Neuronal stem cell (in vitro differentiated cells): ENCODE measurements at regions not wholly inside any gene's neighbourhood (a gene's known extent, or its start where the extent isn't known, plus 50 kb on each side); places are given as distances from the start of the nearest gene placed in this dataset.
"Not testable (repeated sequence)": the region's sequence is repeated elsewhere in the genome, so short reads cannot be mapped to it uniquely, and the experiment has no call there.

Source experiments
- DNase-seq: peaks from one replicate; pipeline ENCODE4 v3.0.0-alpha.2; 2013; ENCODE audit warnings: low spot score
- H2AFZ ChIP-seq: one replicate; pipeline ENCODE4 v1.6.1; 2013; ENCODE audit warnings: mild to moderate bottlenecking, low read length, inconsistent platforms
- H2AK5ac ChIP-seq: 2 replicates; pipeline ENCODE4 v1.6.1; 2013; ENCODE audit warnings: low read depth, mild to moderate bottlenecking, inconsistent platforms, low read length, moderate library complexity, mixed read lengths
- H2BK120ac ChIP-seq: 2 replicates; pipeline ENCODE4 v1.6.1; 2013; ENCODE audit warnings: low read depth, mild to moderate bottlenecking, inconsistent platforms, low read length, moderate library complexity, mixed read lengths
- H2BK12ac ChIP-seq: one replicate; pipeline ENCODE4 v1.6.1; 2013; ENCODE audit warnings: low read length, inconsistent platforms
- H2BK15ac ChIP-seq: 2 replicates; pipeline ENCODE4 v1.6.1; 2013; ENCODE audit warnings: mild to moderate bottlenecking, low read length, inconsistent platforms, mixed read lengths
- H2BK5ac ChIP-seq: one replicate; pipeline ENCODE4 v1.6.1; 2013; ENCODE audit warnings: inconsistent platforms, mild to moderate bottlenecking, low read length, moderate library complexity
- H3K14ac ChIP-seq: one replicate; pipeline ENCODE4 v1.6.1; 2013; ENCODE audit warnings: low read length, inconsistent platforms
- H3K18ac ChIP-seq: 2 replicates; pipeline ENCODE4 v1.6.1; 2013; ENCODE audit warnings: low read length, inconsistent platforms
- H3K23ac ChIP-seq: 2 replicates; pipeline ENCODE4 v1.6.1; 2013; ENCODE audit warnings: low read depth, mild to moderate bottlenecking, mixed read lengths, low read length, inconsistent platforms; ENCODE audit not compliant: poor library complexity
- H3K27ac ChIP-seq: replicated peaks from 3 replicates; pipeline ENCODE4 v1.5.1; 2013; ENCODE audit warnings: low read length, inconsistent platforms
- H3K27me3 ChIP-seq, 3 experiments: 2 replicates each; pipeline ENCODE4 v1.6.1; 2013; ENCODE audit warnings: low read length in 3 of 3, mild to moderate bottlenecking in 2 of 3, inconsistent platforms in 1 of 3, low read depth in 1 of 3, mixed read lengths in 1 of 3, moderate library complexity in 1 of 3; ENCODE audit not compliant: control insufficient read depth in 3 of 3, insufficient read depth in 3 of 3
- H3K36me3 ChIP-seq, 2 donors: replicated peaks in 1 of 2; 2 replicates each; pipeline ENCODE4 v1.6.1; 2013; ENCODE audit warnings: low read length in 2 of 2; ENCODE audit not compliant: control insufficient read depth in 2 of 2, insufficient read depth in 2 of 2
- H3K4ac ChIP-seq: 2 replicates; pipeline ENCODE4 v1.6.1; 2013; ENCODE audit warnings: inconsistent platforms, mild to moderate bottlenecking, low read length, moderate library complexity
- H3K4me1 ChIP-seq, 2 donors: 1 replicate in 1 of 2; 2 replicates in 1 of 2; pipeline ENCODE4 v1.6.1; 2013; ENCODE audit warnings: low read length in 2 of 2, low read depth in 1 of 2; ENCODE audit not compliant: control insufficient read depth in 2 of 2, insufficient read depth in 1 of 2
- H3K4me2 ChIP-seq: one replicate; pipeline ENCODE4 v1.6.1; 2013; ENCODE audit warnings: mild to moderate bottlenecking, low read length, inconsistent platforms; ENCODE audit not compliant: insufficient read depth, poor library complexity, severe bottlenecking
- H3K4me3 ChIP-seq, 2 donors: 2 replicates each; pipeline ENCODE4 v1.5.1; 2013; ENCODE audit warnings: low read length in 2 of 2, mild to moderate bottlenecking in 2 of 2, inconsistent platforms in 1 of 2, moderate library complexity in 1 of 2
- H3K79me1 ChIP-seq: one replicate; pipeline ENCODE4 v1.6.1; 2013; ENCODE audit warnings: low read depth, mild to moderate bottlenecking, inconsistent platforms, low read length, moderate library complexity
- H3K9ac ChIP-seq: one replicate; pipeline ENCODE4 v1.6.1; 2013; ENCODE audit warnings: mild to moderate bottlenecking, low read depth, low read length, inconsistent platforms; ENCODE audit not compliant: poor library complexity
- H3K9me3 ChIP-seq, 2 donors: replicated peaks in 1 of 2; 2 replicates each; pipeline versions ENCODE3 to v1.6.1; 2013; ENCODE audit warnings: low read length in 2 of 2, mild to moderate bottlenecking in 2 of 2, inconsistent platforms in 1 of 2, low read depth in 1 of 2, mixed read lengths in 1 of 2, moderate library complexity in 1 of 2; ENCODE audit not compliant: control insufficient read depth in 2 of 2, insufficient read depth in 1 of 2
- H4K8ac ChIP-seq: one replicate; pipeline ENCODE4 v1.6.1; 2013; ENCODE audit warnings: low read depth, mild to moderate bottlenecking, inconsistent platforms, low read length, moderate library complexity
- H4K91ac ChIP-seq: one replicate; pipeline ENCODE4 v1.6.1; 2013; ENCODE audit warnings: low read length, low read depth, mild to moderate bottlenecking, inconsistent platforms; ENCODE audit not compliant: poor library complexity
- WGBS, 2 donors: extraction: QIAGEN DNeasy Blood & Tissue Kit; methylation state at CpG; one replicate each; pipeline ENCODE4 v1.1.7; 2013; ENCODE audit warnings: missing lambda C conversion rate in 2 of 2, mixed read lengths in 1 of 2; ENCODE audit not compliant: insufficient read length in 2 of 2, insufficient replicate concordance in 1 of 2; ENCODE audit errors: extremely low coverage in 2 of 2; 5-methylcytosine and 5-hydroxymethylcytosine counted together

DNA sequence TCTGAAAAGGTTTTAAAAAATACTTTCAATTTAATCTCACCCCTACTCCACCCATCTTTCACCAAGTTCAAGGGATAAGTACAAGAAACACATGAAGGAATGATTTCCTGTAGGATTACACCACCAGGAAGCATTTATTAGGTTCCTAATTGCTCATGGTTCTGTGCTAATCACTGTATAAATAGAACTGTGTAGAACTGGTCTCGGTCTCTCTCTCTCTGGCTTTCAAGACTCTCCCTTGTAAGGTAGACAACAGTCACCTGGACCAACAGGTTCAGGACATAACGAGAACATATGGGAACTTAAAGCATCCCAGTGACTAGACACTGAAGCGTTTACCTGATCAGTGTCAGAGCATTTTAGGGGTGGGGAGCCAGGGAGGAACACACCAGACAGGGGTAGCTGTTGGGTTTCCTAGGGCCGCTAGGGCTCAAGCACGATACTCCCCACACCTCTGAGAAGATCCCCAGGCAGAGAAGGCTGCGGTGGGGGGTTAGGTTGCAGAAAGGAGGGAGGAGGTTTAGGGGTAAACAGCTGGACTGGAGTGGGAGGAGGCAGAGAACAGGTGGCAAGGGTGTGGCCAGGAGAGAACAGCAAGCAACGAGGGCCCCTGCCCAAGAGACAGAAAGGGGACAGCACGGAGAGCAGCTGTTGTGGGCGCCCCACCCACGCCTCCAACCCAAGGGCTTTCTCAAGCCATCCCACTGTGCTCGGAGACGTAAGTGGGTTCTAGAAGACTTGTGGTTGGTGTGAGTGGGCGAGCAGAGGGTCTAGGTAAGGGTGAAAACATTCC, 52.5 kb upstream of the USP6NL start:
- Histone ChIP-seq H3K36me3 (no peaks in the 10 kb centered on the region), H3K23ac (no peak overlapping the region), H2AK5ac (peak overlapping the region; percentile 41), H2BK5ac (no peak overlapping the region), H4K91ac (no peak overlapping the region), H4K8ac (no peak overlapping the region), H3K4ac (no peak overlapping the region), H3K4me2 (no peak overlapping the region), H2BK12ac (no peak overlapping the region), H3K9ac (no peak overlapping the region), H3K4me1 (peaks cover 2 to 4% of the 10 kb centered on the region in 2 donors), H3K27me3 (peaks cover 0 to 13% (median 0%) of the 10 kb centered on the region in 3 experiments), H2BK15ac (no peak overlapping the region), H3K14ac (peak overlapping the region; percentile 77), H2BK120ac (no peak overlapping the region), H3K18ac (no peak overlapping the region), H3K4me3 (no peak overlapping the region), H3K9me3 (no peaks in the 10 kb centered on the region), H3K79me1 (no peaks in the 10 kb centered on the region), H2AFZ (no peak overlapping the region), H3K27ac (no peak overlapping the region)
- no peak for DNase-seq
- WGBS, 2 donors: no CpG with 5 or more reads among the region's 13 CpGs

DNA sequence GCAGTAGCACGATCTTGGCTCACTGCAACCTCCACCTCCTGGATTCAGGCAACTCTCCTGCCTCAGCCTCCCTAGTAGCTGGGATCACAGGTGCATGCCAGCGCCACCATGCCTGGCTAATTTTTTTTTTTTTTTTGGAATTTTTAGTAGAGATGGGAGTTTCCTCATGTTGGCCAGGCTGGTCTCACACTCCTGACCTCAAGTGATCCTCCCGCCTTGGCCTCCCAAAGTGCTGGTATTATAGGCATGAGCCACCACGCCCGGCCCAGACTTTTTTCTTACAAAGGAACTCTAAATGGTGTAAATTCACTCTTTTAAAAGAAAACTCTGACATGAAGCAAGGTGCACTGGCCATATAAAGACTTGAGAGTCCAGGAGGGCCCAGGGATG, 51.7 kb upstream of the USP6NL start:
- H3K27ac ChIP-seq, H2AFZ ChIP-seq, H3K9me3 ChIP-seq, H3K4me3 ChIP-seq, H3K36me3 ChIP-seq, H2BK120ac ChIP-seq, H3K4ac ChIP-seq, H3K4me2 ChIP-seq, H3K14ac ChIP-seq, H4K91ac ChIP-seq, H2BK12ac ChIP-seq, H2AK5ac ChIP-seq, H2BK5ac ChIP-seq, H3K79me1 ChIP-seq, H3K18ac ChIP-seq, H3K4me1 ChIP-seq, H3K9ac ChIP-seq, H3K23ac ChIP-seq, H4K8ac ChIP-seq, DNase-seq, H2BK15ac ChIP-seq: not testable (repeated sequence)
- no CpG with 5 or more reads among the region's 5 CpGs for WGBS, 2 donors
- H3K27me3 ChIP-seq: peaks cover 0 to 10% (median 0%) of the 10 kb centered on the region in 3 experiments

DNA sequence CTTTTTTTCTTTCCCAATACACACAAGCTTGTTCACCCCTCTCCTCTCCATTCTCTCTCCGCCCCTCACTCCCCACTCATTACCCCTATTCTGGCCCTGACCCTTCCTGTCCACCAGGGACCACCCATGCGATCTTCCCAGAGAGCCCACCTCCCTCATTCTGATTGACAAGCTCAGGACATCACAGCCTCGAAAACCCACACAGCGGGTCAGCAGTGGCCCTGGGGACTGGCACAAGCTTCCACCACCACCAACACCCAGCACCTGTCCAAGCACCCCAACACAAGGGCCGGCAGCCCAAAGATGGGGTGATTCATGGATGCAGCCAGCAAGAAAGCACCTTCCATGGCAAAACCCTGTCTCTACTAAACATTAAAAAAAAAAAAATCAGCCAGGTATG, 50.0 kb upstream of the USP6NL start:
- no peaks in the 10 kb centered on the region for H3K79me1 ChIP-seq
- H2AK5ac ChIP-seq: no peak overlapping the region
- H2BK120ac ChIP-seq: no peak overlapping the region
- no peak overlapping the region for H3K4ac ChIP-seq
- peaks cover 0 to 10% (median 0%) of the 10 kb centered on the region in 3 experiments for H3K27me3 ChIP-seq
- no peak overlapping the region for H2BK15ac ChIP-seq
- H4K91ac ChIP-seq: no peak overlapping the region
- no peak overlapping the region for H2BK12ac ChIP-seq
- no peak overlapping the region for H4K8ac ChIP-seq
- H3K18ac ChIP-seq: no peak overlapping the region
- H3K4me1 ChIP-seq: peaks cover 2 to 4% of the 10 kb centered on the region in 2 donors
- H3K27ac ChIP-seq: no peak overlapping the region
- H3K4me3 ChIP-seq: no peak overlapping the region
- no peak for DNase-seq
- no peaks in the 10 kb centered on the region for H3K36me3 ChIP-seq
- H3K14ac ChIP-seq: no peak overlapping the region
- WGBS, 2 donors: no CpG with 5 or more reads among the region's 5 CpGs
- no peak overlapping the region for H2BK5ac ChIP-seq
- no peaks in the 10 kb centered on the region for H3K9me3 ChIP-seq
- H3K4me2 ChIP-seq: no peak overlapping the region
- H3K9ac ChIP-seq: no peak overlapping the region
- H2AFZ ChIP-seq: peak overlapping the region; percentile 81
- H3K23ac ChIP-seq: no peak overlapping the region
